ENCODE measurements at regions not wholly inside any gene's neighbourhood (a gene's known extent, or its start where the extent isn't known, plus 50 kb on each side); places are given as distances from the start of the nearest gene placed in this dataset.

DNA sequence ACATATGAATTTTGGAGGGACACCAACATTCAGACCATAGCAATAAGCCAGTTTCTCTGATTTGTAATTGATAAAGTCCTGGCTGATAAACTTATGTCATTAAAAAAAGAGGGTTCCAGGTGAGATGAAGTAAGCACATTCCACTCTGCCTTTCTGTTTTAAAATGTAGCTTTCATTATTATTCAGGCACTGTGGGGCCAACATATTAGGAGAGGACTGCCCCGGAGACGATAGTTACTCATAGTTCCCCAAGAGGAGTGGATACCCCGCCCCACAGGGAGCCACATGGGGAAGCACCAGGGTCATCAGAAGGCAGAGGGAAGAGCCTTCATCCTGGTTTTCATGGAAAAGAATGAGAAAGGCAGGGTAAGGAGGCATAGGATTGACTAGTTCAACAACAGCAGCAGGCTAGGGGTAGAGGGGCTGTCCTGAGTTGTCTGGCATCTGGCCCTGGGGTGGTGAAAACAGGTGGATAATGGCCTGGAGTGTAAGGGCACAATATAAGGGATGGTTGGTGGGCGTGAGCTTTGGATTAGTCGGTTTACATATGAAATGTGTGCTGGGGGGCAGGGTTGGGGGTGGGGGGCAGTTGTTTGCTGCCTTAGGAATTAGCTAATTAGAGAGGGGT lies 78.7 kb upstream of the PROK2 start:
- no peak for DNase-seq (ENCODE audit: low read depth, low spot score)

DNA sequence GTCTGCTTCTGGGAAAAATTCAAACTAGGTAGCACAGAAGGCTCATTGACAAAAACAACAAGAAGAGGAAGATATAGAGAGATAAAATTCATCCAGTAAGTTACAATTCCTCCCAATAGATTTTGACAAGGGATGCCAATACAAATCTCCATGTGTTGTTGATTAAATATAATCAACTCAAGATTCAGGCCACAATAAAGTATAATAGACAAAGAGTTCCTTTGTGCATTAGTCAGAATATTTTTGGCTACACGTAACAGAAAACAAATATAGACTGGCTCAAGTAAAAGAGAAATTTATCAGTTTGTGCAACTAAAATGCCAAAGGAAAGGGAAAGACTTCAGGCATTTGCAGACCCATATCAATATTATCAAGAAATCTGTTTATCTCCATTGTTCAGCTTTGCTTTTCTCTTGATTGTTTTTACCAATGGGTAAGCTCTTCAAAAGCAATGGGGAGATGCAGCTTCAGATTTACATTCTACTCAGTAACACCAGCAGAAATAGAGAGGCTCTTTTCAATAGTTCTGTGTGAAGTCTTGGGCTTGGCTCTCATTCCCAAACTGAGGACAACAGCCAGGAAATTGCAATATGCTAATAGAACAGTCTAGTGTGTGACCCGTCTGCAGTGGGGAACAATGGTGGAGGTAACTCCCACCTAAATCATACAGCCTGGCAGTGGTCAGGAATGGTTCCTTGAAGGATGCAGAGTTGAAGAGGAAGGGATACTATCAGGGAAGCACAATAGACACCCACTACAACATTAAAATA lies 77.6 kb upstream of the PROK2 start:
- DNase-seq (ENCODE audit: low read depth, low spot score), result no peak

DNA sequence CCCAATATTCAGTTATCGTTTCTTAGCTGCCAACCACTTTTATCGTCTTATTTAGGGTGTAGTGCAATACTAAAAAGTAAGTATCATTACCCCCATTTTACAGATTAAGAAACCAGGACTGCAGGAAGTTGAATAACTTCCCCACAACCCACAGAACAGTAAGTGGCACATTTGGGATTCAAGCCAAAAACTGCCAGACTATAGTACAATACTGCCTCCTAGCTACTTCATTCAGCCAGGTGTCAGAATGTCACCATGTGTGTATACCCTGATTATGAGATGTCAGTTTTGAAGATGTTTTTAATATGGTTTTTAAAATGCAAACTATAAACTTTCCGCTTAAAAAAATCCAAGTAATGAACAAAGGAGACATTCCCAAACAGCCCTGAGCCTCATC lies 74.2 kb upstream of the PROK2 start:
- no peak for DNase-seq (ENCODE audit: low read depth, low spot score)

DNA sequence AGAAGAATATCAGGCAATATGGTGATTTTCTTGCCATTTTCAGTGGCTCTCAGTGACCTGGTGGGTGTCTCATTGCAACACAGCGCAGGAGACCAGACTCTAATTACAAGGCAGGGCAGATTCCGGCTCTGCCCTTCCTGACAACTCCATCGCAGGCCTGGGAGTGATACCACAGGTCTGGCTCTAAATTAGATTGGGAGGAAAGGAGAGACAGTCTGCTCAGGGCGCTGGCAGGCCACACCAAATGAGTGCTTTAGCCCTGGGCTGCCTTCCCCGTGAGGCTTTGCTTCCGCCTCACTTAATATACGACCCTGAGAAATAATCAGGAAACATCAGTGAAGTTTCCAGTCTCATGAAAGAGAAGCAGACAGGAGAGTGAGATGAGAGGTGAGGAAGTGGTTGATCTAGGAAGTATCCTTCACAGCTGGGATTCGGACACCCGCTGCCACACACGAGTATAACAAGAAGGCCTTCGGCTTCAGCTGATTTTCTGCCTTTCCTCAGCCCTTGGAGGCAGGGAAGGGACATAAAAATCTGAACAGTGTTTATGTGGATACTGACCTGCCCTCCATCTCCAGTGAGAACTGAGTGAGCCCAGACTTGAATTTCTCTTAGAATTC lies 73.7 kb upstream of the PROK2 start:
- DNase-seq (ENCODE audit: low read depth, low spot score), result no peak

DNA sequence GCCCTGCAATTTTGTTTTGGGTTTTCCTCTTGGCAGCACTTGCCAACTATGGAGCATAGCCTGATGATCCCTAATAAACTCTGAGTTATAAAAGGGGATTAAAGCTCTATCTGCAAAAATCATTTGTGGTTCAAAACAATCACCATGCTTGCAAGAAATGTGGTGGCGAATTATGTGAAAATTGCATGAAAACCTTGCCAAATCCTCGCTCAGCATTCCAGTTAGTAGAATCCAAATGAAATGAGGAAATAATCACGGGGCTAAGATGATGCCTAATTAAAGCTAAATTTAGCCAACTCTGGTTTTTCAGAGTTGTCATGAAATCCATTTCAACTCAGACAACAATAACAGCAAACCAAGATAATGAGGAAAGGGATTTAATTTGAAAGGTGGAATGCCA lies 73.0 kb upstream of the PROK2 start:
- DNase-seq (ENCODE audit: low read depth, low spot score), result no peak

DNA sequence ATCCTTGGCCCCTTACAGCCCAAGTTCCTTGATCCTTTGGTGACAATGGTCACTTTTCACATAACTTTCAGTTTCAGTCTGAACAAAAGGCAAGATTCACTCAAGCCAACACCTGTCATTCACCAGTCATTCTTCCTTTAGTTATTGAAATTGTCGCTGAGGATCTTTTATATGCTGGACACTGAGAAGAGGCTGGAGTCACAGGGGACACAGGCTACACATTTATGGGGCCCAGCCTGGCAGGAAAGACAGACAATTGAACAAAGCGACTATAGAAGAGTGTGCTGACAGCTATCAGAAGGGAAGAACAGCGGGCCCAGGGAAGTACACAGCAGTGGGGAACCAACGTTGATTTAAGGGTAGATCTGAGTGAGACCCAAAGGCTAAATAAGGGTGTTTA lies 69.8 kb upstream of the PROK2 start:
- DNase-seq (ENCODE audit: low read depth, low spot score), result no peak

DNA sequence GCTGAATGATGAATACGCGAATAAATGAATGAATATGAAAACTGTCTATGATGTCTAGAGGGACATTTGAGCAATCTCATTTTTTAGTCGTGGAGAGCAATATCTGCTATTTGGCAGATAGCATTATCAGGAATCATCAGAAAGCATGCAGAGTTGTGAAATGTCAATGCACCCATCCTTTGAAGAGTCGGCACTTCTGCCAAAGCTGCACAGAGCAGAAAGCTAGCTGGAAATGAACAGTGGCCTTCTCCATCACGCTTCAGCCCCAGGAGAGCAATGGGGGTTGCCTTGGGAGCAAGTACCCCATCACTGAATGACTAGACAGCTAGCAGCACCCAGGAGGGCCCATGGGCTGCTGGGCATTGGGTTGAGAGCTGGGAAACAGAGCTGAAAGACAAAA lies 69.1 kb upstream of the PROK2 start:
- no peak for DNase-seq (ENCODE audit: low read depth, low spot score)

DNA sequence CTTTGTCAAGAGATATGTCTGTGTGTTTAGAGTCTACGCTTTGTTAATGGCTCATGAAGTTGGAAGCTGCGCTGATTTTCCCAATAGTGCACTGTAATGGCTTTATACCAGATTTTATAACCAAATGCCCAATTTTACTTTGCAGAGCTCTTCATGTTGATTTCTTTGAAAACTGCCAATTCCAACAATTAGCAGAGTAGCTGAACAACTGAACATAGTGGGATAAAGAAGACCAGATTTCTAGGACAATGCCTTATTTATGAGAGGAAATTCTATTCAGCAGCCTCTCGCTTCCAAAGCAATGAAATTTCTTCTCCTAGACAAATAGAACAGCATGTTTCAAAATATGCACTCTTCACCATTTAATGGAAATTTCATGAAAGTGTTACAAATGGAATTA lies 66.9 kb upstream of the PROK2 start:
- DNase-seq (ENCODE audit: low read depth, low spot score), result no peak

DNA sequence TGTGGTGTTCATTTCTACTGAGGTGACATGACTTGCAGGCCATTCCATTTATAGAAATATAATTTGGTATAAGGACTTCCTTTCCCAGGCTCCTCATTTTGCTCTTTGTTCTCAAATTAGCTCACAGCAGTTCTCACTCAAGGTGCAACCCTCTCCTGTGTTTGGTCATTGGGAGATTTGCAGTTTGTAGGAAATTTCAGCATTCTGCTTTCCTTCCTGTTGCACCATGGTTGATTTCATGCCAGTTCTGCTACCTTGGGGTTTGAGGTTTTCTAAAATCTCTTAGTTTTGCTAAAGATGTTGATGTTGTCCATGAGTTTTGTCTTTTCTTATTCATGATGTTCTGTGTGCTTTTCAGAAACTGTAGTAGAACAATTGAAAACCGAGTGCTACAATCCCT lies 65.7 kb upstream of the PROK2 start:
- no peak for DNase-seq (ENCODE audit: low read depth, low spot score)

DNA sequence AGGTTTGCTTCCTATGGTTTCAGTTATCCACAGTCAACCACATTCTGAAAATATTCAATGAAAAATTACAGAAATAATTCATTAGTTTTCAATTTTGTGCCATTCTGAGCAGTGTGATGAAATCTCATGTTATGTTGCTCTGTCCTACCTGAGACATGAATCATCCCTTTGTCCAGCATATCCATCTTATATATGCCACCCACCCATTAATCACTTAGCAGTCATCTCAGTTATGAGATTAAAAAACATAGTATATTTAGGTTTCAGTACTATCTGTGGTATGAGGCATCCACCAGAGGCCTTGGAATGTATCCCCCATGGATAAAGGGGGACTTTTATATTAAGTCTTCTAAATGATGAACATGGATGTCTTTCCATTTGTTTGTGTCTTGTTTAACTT lies 64.7 kb upstream of the PROK2 start:
- DNase-seq (ENCODE audit: low read depth, low spot score), result no peak

DNA sequence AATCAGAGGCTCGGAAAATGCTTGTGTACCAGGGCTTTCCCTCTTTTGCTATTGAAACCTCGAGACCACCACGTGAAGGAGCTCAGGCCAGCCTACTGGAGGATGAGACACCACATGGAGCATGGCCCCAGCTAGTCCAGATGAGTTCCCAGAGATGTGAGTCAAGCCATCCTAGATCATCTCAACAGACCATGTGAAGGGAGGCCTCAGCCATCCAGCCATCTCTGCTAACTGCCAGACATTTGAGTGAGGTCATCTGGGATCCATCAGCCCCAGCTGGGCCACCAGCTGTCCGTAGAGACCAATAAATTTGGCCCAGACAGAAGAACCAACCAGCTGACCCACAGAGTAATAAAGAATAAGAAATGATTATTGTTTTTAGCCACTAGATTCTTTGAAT lies 62.8 kb upstream of the PROK2 start:
- no peak for DNase-seq (ENCODE audit: low read depth, low spot score)

DNA sequence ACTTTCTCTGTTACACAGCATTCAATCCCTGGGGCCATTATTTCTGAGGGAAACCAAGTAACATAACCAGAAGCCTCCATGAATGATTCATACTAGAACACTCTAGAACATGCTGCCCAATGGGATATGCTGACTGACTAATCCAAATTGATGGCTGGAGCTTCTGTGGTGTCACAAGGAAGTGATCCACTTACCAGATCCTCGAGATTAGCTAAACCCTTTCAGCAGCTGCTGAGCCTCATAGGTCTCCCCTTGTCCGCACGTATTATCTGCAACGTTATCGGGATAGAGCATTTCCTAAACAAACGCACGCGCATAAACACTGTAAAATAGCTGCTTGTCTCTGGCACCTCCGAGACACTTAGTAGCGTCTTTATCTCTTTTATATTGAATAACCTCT lies 61.2 kb upstream of the PROK2 start:
- no peak for DNase-seq (ENCODE audit: low read depth, low spot score)

DNA sequence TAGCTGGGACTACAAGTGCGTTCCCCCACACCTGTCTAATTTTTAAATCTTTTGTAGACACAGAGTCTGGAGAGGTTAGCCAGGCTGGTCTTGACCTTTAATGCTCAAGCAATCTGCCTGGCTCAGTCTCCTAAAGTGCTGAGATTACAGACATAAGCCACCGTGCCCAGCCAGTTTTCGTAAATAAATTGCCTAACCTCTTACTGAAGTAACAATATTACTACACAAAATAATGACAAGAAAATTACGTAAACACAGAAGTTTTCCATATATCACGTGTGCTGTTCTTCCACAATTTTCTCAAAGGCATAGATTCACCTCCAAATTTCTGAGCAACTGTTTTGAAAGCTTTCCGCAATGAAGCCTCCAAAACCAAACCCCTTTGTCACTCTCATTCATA lies 58.1 kb upstream of the PROK2 start:
- no peak for DNase-seq (ENCODE audit: low read depth, low spot score)

DNA sequence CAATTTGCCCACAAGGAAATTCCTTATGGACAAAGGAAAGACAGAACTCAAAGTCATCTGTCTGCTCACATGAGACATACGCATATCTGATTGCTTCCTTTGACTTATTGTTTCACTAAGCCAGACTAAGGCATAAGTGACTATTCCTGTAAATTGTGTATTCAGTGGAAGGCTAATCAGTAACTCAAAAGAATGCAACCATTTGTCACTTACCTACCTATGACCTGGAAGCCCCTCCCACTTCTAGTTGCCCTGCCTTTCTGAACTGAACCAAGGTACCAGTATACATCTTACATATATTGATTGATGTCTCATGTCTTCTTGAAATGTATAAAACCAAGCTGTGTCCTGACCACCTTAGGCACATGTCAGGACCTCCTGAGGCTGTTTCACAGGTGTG lies 53.5 kb upstream of the PROK2 start:
- DNase-seq (ENCODE audit: low read depth, low spot score), result no peak

All from activated CD4-positive, CD25-positive, alpha-beta regulatory T cell treated with anti-CD3 and anti-CD28 coated beads, Interleukin-2, amount 50 U/mL, for 16 hours (primary cell).